SK-MEL-5 (cell line): ENCODE measurements at regions not wholly inside any gene's neighbourhood (a gene's known extent, or its start where the extent isn't known, plus 50 kb on each side); places are given as distances from the start of the nearest gene placed in this dataset.

Source experiments
- DNase-seq: peaks from one replicate; pipeline ENCODE4 v3.0.0-alpha.2; 2016; ENCODE audit warnings: low read depth, low spot score
- in situ Hi-C: cut with HindIII; loops from 2 replicates; pipeline ENCODE4 v1.10.0; 2016; ENCODE audit warnings: low sequenced_read_pairs, high pct_unique_total_duplicates, low pct_unique_long_range_greater_than_20kb

DNA sequence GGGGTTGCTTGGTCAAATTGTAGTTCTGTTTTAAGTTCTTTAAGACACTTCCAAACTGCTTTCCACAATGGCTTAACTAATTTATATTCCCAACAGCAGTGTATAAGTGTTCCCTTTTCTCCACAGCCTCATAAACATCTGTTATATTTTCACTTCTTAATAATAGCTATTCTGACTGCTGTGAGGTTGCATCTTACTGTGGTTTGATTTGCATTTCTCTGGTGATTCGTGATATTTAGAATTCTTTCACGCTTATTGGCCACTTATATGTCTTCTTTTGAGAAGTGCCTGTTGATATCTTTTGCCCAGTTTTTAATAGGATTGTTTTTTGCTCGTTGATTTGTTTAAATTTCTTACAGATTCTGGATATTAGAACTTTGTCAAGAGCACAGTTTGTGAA is 278.6 kb upstream of the ITM2A start:
- DNase-seq, result no peak
- in situ Hi-C loops, result no loop called here

DNA sequence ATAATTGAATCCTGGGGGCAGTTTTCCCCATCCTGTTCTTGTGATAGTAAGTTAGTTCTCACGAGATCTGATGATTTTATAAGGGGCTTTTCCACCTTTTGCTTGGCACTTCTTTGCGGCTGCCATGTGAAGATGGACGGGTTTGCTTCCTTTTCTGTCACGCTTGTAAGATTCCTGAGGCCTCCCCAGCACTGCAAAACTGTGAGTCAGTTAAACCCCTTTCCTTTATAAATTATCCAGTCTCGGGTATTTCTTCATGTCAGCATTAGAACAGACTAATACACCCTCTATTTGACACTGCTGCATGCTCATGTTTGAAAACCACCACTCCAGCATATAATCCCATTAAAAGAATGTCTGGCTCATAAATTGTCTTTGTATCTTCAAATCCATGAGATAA is 264.4 kb upstream of the ITM2A start:
- in situ Hi-C loops, result no loop called here
- DNase-seq, result no peak

DNA sequence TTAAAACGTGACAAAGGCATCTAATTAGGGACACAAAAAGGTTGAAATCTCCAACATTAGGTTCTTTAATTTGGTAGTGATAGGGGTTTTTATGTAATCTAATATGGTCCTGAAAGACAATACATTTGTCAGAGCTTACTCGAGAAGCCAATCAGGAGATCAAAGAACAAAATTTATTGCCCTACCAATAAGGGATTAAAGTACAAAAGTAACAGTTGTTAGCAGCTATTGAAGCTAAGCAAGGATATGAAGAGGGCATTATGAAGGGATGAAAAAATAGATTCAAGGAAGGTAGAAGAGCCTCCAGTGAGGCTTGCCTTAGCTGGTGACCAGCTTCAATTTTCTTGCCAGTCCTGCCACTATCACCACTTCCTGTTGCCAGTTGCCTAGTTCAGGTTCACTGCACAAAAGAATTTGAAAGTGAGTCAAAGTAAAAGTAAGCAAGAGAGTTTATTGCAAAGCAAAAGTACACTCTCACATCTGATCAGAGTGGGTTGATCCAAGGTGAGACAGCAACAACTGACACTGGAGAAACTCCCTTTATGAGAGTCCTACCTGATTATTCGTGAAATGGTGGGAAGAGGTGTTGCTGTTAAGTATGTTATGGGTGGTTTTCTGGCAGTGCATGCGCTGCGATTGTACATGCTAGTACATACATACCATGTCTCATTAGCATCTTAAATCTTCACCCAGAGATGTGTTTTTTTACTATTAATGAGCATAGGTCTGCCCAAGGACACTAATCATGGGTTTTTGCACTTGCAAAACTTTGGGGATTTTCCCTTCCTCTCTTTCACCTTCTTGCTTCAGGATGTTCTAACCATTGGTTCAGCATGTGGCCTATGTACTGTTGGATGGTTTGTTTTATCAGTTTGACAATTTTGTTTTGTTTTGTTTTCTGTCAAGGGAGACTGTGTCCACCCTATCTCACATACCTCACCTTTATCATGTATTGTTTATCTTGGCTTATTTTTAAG is 263.2 kb upstream of the ITM2A start:
- in situ Hi-C loops, result no loop called here
- no peak for DNase-seq

DNA sequence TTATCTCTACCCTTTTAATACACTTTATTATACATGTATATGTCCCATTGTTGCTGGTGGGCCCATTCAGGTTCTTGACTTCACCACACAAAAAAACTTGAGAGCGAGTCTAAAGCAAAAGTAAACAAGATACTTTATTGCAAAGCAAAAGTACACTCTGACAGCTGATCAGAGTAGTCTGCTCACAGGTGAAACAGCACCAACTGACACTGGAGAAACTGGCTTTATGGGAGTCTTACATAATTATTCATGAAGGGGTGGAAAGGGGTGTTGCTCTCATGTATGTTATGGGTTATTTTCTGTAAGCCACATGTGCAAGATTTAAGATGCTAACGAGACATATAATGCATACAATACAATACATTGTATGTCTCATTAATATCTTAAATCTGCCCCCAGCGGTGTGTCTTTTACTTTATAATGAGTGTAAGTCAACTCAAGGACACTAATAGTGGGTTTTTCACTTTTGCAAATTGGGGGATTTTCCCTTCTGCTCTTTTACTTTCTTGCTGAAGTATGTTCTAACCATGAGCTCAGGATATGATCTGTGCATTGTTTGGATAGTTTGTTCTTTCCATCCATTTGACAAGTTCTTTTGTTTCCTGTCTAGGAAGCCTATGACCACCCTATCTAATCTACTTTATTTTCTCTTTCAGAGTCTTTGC is 256.1 kb upstream of the ITM2A start:
- in situ Hi-C loops, result no loop called here
- no peak for DNase-seq

DNA sequence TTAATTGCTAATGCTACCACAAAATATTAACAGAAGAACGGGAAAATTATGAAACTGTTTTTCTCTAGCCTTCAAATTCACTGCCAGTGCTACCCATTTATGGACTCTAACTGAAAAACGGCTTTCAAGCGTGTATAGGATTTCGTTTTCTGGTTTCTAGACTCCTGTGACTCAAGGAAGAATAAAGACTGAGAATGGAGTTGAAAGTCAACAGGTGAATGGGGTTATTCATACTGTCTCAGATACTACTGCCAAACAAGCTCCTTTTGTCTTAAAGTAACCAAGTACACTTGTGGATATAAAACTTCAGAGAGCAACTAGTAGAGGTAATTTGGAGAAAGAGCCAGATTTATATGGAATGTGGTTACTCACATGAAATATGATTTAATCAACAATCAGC is 251.1 kb upstream of the ITM2A start:
- in situ Hi-C loops, result no loop called here
- DNase-seq, result no peak

DNA sequence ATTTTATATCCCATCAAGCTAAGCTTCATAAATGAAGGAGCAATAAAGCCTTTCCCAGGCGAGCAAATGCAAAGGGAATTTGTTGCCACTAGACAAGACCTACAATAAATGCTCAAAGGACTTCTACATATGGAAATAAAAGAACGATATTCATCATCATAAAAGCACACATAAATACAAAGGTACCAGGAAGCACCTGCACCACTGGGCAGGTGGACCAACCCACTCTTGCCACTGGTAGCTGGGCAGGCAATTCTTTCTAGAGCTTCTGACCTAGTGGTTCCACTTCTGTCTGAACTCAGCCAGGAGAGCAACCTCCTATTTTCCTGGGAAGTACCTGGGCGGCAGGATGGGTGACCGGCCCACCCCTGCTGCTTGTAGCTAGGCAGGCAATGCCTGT is 237.2 kb upstream of the ITM2A start:
- DNase-seq, result no peak
- in situ Hi-C loops, result no loop called here

DNA sequence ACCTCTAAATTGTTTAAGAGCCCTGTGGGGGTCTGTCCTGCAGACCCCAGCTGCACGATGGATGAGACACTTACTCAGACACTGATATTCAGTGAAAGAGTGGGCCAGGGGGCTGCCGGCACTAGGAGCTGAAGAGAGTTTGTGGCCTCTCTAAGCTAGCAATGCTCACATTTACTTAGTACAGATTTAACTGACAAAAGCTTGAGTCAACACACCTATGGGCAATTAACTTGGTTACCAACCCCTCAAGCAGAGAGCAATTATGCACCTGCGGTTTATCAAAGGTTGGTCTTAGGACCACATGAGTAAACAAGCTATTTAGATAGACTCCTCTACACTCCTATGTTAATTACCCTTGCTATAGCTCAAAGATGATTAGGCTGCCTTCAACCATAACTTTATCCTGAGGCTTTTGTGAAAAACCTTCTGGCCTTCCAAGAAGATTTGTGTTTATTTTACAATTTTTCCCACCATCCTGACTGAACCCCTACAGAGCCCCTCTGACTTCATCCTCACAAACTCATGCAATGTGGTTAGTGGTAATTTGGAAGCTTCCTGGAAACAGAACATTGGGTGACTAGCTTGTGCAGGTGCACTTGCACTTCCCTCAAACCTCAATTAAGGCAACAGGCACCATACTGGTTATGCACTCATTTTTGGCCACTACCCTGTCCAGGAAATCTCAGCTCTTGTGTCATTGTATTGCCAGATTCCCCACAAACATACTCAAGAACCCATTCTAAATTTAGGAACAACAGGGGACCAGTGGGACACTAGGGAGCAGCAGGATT is 234.4 kb upstream of the ITM2A start:
- in situ Hi-C loops, result no loop called here
- no peak for DNase-seq

DNA sequence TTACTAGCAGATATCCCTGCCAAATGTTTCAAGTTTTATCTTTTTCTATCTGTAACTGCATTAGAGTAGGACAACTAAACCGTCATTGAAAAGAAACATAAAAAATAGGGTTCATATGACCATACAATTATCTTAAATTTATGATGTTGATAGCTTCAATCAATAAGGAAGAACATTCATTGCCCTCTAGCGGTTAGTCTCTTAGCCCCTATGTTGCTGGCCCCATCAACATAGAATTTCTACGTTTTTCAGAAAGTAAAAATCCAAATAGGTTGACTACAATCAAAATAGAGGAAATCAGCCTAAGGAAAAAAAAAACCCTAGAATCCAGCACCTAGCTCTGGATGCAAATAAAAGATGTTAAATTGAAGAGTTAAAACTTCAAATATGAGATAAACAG is 225.1 kb upstream of the ITM2A start:
- in situ Hi-C loops, result no loop called here
- DNase-seq, result peak; percentile 8

DNA sequence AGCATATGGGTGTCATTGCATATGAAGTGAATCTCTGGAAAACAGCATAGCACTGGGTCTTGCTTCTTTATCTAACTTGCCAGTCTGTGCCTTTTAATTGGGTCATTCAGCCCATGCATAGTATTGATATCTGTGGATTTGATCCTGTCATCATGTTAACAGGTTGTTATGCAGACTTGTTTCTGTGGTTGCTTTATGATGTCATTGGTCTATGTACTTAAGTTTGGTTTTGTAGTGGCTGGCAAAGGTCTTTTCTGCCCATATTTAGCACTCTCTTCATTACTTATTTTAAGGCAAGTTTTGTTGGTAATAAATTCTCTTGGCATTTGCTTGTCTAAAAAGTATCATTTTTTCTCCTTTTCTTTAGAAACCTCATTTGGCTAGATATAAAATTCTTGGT is 221.1 kb upstream of the ITM2A start:
- DNase-seq, result no peak
- in situ Hi-C loops, result no loop called here

DNA sequence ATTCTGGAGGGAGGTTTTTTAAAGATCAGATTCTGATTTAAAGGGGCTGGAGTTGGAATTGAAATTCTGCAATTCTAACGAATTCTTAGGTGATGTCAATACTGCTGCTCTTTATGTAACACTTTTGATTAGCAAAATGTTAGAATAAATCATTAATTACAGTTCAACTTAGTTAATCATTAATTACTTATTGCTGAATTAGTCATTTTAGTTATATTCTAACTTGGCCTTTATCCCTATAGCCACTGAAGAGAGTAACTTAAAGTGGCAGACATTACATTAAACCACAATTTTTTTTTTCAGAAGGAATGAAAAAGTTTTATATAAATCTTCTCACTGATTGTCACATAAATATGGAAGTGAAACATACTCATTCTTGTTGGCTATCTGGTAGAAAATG is 206.6 kb upstream of the ITM2A start:
- no peak for DNase-seq

DNA sequence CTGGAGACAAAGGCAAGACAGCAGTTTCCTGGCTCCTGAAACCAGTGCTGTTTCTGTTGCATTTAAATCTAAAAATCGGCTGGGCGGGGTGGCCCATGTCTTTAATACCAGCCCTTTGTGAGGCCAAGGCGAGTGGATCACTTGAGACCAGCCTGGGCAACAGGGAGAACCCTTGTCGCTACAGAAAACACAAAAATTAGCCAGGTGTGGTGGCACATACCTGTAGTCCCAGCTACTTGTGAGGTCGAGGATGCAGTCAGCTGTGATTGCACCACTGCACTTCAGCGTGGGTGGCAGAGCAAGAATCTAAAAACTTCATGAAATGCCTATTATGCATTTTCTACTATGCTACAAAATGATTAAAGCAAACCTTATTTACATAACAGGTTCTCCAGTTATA is 205.4 kb upstream of the ITM2A start:
- in situ Hi-C loops, result no loop called here
- no peak for DNase-seq

More for the DNA sequence above, 206.6 kb upstream of the ITM2A start:
- in situ Hi-C loops, result no loop called here

DNA sequence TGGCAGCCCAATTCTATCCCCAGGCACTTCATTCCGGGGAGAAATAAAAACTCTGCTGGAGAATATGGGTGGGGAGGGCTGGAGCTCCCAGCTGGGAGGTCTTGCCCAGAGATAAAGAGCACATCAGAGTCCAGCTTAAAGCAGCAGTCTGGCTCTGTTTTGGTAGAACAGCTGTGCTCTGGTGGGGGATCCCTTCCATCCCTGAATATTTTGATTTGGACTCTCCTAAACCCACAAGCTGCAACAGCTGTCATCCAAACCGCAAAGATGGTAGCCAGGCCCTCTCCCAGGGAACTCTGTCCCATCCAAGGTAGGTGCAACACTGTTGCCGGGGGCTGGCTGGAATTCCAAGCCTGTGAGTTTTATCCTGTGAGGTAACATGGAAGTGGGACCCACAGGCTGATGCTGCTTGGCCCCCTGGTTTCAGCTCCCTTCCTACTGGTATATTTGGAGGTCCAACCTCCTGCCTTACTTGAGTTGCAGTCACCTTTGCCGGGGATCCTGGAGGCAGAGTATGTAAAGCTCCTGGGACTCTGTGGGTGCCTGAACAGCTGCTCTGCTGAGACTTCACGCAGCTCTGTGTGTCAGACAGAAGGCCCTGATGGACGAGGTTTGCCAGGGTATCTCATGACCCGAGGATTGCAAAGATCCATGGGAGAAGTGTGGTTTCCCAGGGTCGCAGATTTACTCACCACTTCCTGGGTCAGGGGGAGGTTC is 203.5 kb upstream of the ITM2A start:
- in situ Hi-C loops, result no loop called here
- no peak for DNase-seq

DNA sequence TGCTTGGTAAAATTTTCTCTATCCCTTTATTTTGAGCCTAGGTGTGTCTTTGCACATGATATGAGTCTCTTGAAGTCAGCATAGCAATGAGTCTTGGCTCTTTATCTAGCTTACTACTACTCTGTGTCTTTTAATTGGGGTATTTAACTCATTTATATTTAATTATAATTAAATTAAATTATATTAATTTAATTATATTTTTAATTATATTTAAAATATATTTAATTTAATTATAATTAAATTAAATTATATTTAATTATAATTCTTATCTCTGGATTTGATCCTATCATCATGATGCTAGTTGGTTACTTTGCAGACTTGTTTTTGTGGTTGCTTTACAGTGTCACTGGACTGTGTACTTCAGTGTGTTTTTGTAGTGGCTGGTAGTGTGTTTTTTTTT is 201.2 kb upstream of the ITM2A start:
- no peak for DNase-seq
- in situ Hi-C loops, result no loop called here

DNA sequence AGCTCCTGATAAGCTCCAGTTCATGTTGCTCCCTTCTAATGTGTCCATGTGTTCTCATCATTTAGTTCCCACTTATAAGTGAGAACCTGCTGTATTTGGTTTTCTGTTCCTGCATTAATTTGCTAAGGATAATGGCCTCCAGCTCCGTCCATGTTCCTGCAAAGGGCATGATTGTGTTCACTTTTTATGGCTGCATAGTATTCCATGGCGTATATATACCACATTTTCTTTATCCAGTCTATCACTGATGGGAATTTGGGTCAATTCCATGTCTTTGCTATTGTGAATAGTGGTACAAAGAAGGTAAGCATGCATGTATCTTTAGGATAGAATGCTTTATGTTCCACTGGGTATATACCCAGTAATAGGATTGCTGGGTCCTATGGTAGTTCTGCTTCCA is 197.2 kb upstream of the ITM2A start:
- in situ Hi-C loops, result no loop called here
- DNase-seq, result no peak

DNA sequence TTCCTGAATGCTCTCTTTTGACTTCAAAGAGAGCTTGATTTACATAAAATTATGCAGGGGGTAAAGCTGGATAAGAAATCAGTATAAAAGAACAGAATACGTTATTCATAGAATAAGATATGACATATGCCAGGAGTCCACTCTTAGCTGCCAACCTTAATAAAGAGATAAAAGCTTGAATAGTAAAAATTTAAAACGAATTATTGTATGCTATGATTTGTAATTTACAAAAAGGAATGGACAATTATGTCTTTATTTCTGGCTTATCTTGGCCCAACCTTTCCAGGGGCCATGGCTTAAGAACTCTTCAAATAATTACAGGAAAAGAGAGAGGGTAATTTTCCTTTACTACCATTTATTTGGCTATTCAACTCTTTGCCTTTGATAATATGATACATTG is 192.2 kb upstream of the ITM2A start:
- no peak for DNase-seq
- in situ Hi-C loops, result no loop called here

DNA sequence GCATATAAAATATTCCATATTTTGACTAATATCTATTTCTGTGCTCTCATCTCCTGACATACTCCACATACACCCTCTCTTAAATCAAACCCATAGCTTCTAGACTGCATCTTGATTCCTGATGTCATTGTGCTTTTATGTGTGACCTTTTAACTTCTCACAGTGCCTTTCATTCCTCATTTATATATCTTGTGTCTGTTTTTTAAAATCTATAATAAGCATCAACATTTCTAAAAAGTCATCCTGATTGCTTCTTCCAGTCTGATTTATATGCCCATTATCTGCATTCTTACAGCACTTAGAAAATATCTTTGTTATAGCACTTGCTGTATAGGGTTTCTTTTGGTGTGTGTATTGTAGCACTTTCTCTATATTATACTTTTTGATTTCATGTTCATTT is 190.1 kb upstream of the ITM2A start:
- in situ Hi-C loops, result no loop called here
- DNase-seq, result no peak

DNA sequence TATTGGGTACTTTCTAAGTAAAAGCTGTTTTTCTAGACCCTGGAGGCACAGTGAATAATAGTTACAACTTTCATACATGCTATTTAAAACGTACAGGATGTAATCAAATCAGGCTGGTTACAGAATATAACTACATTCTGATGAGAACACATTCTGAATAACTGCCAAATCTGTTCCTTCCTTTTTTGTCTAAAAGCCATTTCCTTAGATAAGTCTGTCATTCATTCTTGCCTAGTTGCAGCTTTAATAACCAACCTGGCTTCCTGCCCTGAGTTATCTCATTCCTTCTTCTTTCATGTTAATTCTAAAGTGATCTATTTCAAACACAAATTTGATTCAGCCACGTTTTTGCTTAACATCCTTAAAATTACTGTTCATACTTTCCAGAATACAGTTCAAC is 189.7 kb upstream of the ITM2A start:
- in situ Hi-C loops, result no loop called here
- DNase-seq, result no peak
